ENCODE measurements at regions not wholly inside any gene's neighbourhood (a gene's known extent, or its start where the extent isn't known, plus 50 kb on each side); places are given as distances from the start of the nearest gene placed in this dataset.

DNA sequence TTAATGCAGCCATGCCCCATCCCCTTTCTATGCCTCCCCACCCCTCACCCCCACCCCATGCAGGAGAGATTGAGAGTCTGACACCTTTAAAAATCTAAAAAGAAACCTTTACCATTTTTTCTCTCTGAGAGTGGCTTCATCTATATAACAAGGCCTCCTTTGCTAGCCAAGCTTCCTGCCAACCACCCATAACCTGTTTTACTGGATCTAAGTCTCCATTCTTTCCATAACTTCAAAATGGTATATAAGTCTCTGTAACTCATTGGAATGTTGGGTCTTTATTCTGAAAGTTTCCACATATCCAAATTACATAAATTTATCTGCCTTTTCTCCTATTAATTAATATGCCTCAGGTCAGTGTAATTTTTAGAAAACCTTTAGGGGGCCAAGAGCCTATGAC lies 1174.0 kb downstream of the MAT2B start:
- no peaks in the 10 kb centered on the region for H3K36me3 ChIP-seq (replicated peaks in 1 of 2)
- no peaks in the 10 kb centered on the region for H3K27me3 ChIP-seq
- intact Hi-C loops (cut with DNase I), result no loop called here
- H3K4me3 ChIP-seq, result no peak overlapping the region
- no peaks in the 10 kb centered on the region for H3K9me3 ChIP-seq (replicated peaks in 1 of 3)
- no peak for TF ChIP-seq POLR2A (IDR thresholded peaks at IDR 0.05)
- TF ChIP-seq, protein P1, sequence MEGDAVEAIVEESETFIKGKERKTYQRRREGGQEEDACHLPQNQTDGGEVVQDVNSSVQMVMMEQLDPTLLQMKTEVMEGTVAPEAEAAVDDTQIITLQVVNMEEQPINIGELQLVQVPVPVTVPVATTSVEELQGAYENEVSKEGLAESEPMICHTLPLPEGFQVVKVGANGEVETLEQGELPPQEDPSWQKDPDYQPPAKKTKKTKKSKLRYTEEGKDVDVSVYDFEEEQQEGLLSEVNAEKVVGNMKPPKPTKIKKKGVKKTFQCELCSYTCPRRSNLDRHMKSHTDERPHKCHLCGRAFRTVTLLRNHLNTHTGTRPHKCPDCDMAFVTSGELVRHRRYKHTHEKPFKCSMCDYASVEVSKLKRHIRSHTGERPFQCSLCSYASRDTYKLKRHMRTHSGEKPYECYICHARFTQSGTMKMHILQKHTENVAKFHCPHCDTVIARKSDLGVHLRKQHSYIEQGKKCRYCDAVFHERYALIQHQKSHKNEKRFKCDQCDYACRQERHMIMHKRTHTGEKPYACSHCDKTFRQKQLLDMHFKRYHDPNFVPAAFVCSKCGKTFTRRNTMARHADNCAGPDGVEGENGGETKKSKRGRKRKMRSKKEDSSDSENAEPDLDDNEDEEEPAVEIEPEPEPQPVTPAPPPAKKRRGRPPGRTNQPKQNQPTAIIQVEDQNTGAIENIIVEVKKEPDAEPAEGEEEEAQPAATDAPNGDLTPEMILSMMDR (IDR thresholded peaks at IDR 0.05), result no peak
- no peaks in the 10 kb centered on the region for H3K4me1 ChIP-seq (replicated peaks in 1 of 2)
- no peak for DNase-seq
- no peak overlapping the region for H3K27ac ChIP-seq

DNA sequence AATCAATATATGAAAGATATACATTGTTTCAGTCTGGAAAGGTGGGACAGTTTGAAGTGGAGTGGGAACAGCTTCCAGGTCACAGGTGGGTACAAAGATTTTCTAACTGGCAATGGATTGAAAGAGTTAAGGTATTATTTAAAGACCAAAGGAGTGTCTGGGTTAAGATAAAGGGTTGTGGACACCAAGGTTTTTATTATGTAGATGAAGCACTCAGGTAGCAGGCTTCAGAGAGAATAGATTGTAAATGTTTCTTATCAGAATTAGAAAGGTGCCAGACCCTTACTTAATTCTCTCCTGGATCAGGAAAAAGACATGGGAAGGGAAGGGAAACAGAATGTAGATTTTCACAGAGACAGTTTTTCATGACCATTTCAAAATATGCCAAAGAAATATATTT lies 1174.8 kb downstream of the MAT2B start:
- TF ChIP-seq, protein P1 (IDR thresholded peaks at IDR 0.05), result no peak
- no peak for TF ChIP-seq POLR2A (IDR thresholded peaks at IDR 0.05)
- no peak for DNase-seq
- Histone ChIP-seq H3K9me3 (replicated peaks in 1 of 3) (no peaks in the 10 kb centered on the region), H3K4me1 (replicated peaks in 1 of 2) (no peaks in the 10 kb centered on the region), H3K4me3 (no peak overlapping the region), H3K27ac (no peak overlapping the region), H3K27me3 (no peaks in the 10 kb centered on the region), H3K36me3 (replicated peaks in 1 of 2) (no peaks in the 10 kb centered on the region)
- intact Hi-C loops (cut with DNase I), result no loop called here

DNA sequence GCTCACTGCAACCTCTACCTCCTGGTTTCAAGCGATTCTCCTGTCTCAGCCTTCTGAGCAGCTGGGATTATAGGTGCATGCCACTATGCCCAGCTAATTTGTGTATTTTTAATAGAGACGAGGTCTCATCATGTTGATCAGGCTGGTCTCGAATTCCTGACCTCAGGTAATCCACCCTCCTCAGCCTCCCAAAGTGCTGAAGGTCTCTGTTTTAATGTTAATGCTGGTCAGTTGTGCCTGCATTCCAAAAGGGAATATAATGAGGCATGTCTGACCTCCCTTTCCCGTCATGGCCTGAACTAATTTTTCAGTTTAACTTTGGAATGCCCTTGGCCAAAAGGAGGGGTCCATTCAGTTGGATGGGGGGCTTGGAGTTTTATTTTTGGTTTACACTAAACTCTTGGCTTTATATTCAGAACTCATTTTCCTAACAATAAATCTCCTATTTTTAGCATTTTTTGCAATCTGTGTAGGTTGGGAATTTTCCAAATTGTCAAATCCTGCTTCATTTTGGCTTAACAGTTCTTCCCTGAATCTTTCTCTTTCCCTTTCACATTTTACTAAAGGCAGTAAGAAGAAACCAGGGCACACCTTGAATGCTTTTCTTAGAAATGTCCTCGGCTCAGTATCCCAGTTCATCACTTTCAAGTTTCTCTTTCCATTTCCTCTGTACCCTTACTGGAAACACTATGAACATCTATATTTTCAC lies 1175.5 kb downstream of the MAT2B start:
- DNase-seq, result no peak
- no peak for TF ChIP-seq POLR2A (IDR thresholded peaks at IDR 0.05)
- TF ChIP-seq, protein P1 (IDR thresholded peaks at IDR 0.05), result no peak
- Histone ChIP-seq H3K27me3 (no peaks in the 10 kb centered on the region), H3K27ac (no peak overlapping the region), H3K4me3 (no peak overlapping the region), H3K9me3 (replicated peaks in 1 of 3) (no peaks in the 10 kb centered on the region), H3K4me1 (replicated peaks in 1 of 2) (no peaks in the 10 kb centered on the region), H3K36me3 (replicated peaks in 1 of 2) (no peaks in the 10 kb centered on the region)
- whole genome bisulfite sequencing, 4 donors, result 37 to 57% (median 50%) methylated on average over 5 of the region's 5 CpGs
- intact Hi-C loops (cut with DNase I), result no loop called here

DNA sequence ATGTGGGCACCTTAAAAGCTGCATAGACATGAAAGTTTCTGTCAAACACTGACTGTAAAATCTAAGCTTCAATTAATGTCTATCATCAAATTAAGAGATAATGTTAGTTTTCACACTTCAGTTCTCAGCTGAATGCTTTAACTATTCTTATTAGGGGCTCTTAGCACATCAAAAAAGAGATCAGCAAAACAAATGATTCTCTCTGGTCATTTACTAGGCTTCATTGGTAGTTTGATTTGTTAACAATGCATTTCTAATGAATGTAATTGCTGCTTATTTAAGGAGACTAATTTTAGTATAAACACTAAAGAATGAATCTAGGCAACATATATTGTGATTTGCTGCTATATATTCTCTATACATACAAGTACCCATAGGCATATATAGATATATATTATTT lies 1182.0 kb downstream of the MAT2B start:
- H3K36me3 ChIP-seq (replicated peaks in 1 of 2), result no peaks in the 10 kb centered on the region
- intact Hi-C loops (cut with DNase I), result no loop called here
- DNase-seq, result no peak
- H3K9me3 ChIP-seq (replicated peaks in 1 of 3), result no peaks in the 10 kb centered on the region
- no peaks in the 10 kb centered on the region for H3K4me1 ChIP-seq (replicated peaks in 1 of 2)
- no peak overlapping the region for H3K4me3 ChIP-seq
- no peaks in the 10 kb centered on the region for H3K27me3 ChIP-seq
- no peak overlapping the region for H3K27ac ChIP-seq
- TF ChIP-seq POLR2A (IDR thresholded peaks at IDR 0.05), result no peak
- TF ChIP-seq, protein P1 (IDR thresholded peaks at IDR 0.05), result no peak
